HG02798 (cell line): ENCODE measurements at regions not wholly inside any gene's neighbourhood (a gene's known extent, or its start where the extent isn't known, plus 50 kb on each side); places are given as distances from the start of the nearest gene placed in this dataset.

Source experiments
- ATAC-seq: cut with Tn5 transposase; IDR thresholded peaks from one replicate; pipeline ENCODE4 v1.9.1; 2021; ENCODE audit warnings: mild to moderate bottlenecking; ENCODE audit not compliant: unreplicated experiment, poor library complexity

DNA sequence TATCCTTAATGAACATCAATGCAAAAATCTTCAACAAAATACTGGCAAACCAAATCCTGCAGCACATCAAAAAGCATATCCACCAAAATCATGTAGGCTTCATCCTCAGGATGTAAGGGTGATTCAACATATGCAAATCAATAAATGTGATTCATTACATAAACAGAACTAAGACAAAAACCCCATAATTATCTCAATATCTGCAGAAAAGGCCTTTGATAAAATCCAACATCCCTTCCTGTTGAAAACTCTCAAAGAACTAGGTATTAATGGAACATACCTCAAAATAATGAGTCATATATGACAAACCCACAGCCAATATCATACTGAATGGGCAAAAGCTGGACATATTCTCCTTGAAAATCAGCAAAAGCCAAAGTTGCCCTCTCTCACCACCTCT, 54.6 kb upstream of the DEPDC1 start:
- no peak for ATAC-seq

DNA sequence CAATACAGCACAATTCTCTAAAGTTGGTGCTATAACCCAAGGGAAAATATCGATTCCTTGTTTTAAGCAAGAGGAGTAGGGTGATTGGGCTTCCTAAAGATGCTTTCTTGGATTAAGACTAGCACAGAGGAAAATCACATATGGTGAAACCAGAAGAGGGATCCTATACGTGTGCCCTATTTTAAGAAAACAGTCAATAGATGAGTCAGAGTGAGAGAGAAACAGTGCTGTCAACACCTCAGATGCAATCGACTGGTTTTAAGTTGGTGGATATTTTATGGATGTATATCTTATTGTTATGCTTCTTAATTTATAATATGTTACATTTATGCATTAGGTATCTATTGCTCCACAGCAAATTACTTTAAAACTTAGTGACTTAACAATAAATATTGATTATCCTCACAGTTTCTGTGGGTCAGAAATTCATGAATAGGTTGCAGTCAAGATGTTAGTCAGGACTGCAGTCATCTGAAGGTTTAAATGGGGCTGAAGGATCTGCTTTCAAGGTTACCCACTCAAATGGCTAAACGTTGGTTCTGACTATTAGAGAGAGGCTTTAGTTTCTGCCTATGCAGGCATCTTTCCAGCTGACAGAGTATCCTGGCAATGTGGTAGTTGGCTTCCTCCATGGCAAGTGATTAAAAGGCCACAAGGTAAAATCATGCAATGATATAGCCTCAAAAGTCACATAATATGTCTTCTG, 61.6 kb upstream of the DEPDC1 start:
- peak; percentile 45 for ATAC-seq

DNA sequence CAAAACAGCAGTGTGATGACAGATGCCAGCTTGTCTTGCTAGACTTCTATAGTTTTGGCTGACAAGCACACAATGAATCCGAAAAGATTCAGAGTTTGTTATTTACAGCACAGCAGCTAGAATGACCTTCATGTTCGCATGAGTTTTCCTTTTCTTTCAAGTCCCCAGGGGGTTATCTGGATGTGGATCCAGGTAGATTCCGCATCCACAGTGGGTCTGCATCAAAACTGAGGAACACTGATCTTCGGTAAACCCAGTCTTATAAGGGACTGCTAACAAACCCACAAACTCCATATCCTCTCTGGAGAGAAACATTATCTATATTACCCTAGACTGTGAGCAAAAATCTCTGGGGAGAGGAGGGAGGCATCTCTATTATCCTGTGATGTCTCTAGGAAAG, 69.0 kb upstream of the DEPDC1 start:
- ATAC-seq: no peak

DNA sequence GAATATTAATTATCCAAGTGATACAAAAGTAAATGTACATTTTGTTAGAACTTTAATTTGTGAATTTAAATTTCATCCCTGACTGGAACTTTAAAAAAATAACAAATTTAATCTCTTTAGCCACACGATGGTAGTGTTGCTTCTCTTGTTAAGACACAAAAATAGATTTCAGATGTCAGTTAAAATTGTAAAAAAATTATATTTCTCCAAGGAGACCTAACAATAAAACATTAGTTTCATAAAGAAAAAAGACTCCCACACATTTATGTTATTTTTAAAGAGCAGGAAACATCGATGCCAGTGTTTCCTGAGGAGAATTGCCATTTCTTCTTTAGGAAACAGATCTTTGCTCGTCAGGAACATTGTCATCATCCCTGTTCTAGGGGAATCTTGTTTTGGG, 74.0 kb upstream of the DEPDC1 start:
- ATAC-seq: no peak

DNA sequence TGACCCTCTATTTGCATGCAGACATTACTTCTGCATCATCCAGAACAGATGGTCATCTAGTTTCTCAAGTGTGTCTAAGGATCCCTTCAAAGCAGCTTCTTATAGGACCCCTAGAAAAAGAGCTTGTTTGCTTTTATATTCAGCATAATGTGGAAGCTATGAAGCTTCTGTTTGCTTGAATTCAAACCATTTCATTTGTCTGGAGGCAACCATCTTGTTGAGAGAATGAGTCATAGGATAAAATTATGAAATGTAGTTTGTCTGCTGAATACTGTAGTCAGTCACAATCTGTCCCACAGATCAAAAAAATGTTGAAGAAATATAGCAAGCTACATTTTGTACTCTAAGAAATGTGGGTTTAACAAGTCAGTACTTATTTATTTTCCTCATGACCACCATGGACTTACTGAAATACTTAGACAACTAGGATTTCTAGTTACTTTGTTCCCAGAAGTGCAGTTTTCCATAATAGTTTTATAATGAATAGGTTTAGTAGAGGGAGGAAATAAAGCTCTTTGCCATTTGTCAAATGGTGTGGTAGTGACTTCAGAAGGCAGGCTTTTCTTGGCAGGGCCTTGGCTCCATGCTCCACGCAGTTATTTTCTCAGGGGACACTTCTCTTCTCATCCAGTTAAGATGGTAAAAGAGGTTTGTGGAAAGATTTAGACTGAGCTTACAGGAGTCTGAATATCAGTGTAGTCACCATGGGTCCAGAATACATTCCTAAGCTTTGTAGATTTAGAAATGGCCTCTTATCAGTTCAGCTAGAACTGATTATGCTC, 74.8 kb upstream of the DEPDC1 start:
- no peak for ATAC-seq

DNA sequence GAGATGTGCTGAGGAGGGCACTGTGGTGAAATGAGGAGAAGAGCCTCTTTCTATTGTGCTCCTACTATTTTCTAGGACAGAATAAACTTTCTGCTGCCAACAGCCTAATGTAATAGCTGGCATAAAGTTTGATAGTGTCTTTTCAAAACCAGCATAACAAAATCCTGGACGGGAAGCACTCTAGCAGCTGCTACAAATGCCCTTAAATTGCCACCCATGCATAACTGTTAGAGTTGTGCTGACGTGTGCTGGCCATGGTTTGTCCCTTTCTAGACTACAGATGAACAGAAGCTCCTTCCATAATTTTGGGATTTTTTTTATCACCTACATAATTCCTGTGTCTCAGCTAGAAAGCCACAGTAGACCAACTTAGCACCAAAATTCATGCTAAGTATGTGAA, 88.5 kb upstream of the DEPDC1 start:
- no peak for ATAC-seq

DNA sequence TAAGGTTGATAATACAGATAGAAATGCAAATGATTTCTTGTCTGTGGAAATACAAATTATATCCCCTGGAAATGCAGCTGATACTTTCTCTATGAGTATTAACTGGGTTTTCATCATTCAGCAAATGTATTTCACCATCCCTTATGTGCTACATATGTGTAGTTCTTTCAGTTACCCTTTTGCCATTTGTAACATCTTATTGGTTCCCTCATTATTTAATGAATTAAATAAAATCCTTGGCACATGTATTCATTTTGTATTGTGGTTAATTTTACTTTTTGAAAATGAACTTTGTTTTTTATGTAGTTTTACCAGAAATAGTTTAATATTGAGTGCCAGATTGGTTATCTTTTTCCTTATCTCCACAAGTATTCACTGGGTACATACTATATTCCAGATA, 89.9 kb upstream of the DEPDC1 start:
- ATAC-seq: no peak

DNA sequence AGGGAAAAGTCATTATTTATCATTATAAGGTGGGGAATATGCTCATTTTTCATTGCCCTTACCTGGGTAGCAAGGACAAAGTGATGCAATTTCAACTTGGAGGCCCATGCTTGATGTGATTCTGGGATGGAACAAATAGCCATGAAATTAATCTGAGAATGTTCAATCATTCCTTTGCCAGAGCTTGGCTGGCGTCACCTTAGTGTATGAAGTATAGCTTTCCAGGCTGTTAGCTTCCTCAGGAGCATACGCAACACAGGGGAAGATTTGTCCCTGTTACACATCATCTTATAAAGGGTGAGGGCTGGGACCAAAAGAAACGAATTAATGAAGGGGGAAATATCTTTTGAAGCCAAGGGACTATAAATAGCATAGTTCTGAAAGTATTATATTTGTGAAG, 91.4 kb upstream of the DEPDC1 start:
- ATAC-seq: no peak

DNA sequence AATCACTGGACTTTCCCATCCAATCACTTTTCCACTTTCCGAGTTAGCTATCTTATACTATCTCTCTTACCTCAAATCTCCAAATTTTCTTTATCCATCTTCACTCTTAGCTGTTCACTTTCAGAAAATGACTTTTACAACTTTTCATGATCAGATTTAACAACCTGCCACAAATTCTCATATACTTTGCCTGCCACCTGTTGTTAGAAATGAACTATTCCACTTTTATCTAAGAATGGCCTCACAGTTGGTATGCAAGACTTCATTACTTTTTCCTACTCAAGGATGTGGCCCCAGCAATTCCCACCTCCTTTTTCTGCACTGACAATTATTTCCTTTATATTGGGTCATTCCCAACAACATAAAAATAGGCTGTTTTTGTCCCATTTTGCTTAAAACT, 93.6 kb upstream of the DEPDC1 start:
- ATAC-seq: no peak

DNA sequence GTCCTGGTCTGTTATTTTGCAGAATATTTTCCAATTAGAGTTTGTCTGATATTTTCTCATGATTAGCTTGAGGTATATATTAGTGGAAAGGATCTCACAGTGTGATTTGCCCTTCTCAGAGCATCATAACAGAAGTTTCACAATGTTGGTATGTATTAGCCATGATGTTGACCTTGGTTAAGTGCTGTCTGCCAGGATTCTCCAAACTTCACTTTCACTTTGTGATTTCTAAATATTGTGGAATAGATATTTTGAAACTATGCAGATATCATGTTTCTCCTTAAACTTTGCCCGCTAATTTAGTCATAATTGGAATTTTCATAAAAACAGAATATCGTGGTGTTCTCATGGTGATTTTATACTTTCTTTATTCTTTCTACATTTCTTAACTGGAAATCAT, 98.0 kb upstream of the DEPDC1 start:
- no peak for ATAC-seq

DNA sequence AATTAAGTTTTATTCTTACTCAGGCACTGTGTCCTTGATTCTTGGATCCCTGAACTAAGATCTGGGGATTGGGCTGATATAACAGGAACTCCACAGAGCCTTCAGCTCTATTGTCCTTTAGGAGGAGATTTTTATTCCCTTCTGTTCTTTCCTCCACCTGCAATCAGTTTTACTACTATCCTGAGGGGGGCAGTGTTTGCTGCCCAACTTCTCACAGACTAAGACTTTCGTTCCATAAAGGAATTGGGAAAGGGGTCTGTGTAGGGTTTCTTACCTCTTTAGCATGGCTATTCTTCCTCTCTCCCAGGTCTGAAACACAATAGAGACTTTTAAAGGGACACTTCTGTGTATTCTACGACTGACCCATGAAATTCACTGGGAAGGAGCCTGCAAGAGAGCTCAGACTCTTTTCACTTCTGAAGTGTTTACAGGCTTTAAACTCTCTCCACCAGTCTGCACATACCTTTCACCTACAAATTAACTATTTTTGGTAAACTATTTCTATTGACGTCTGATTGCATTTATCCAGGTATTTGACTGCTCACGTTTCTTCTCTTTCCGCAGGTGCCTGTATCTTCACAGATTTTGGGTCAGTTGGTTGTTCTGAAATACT, 103.3 kb upstream of the DEPDC1 start:
- peak; percentile 47 for ATAC-seq

DNA sequence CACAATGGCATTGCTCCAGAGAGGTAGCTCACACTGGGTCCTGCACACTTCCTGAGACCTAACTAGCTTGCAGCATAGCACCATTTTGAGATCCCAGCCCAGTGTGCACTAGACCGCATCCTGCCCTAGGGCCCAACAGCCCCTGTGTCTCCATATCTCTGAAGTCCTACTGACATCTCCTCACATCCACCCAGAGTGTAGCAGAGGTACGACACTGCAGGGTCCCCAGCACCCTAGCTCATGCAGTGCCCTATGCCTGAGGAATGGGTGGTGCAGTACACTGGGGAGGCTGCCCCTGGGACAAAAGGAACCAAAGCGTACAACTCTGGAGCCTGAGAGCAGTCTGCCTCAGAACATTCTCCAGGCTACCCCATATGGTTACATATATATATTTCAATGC, 111.4 kb upstream of the DEPDC1 start:
- ATAC-seq: no peak

DNA sequence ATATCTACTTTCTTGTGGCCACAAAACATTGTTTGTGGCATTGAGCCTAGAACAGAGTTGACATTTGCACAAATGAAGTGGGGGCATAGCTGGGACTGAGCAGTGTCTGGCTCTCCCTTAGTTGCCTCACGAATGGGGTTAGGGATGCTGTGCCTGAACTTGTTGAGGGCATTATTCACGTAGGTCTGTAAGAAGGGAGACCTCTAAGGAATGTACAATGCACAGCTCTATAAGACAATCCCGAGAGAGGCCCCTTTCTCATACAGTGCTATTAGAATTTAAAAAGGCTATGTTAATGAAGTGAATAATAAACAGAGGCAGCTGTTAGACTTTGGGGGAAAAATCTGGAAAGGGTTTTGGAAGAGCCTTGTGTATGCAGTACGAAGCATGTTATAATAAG, 118.4 kb upstream of the DEPDC1 start:
- ATAC-seq: no peak

DNA sequence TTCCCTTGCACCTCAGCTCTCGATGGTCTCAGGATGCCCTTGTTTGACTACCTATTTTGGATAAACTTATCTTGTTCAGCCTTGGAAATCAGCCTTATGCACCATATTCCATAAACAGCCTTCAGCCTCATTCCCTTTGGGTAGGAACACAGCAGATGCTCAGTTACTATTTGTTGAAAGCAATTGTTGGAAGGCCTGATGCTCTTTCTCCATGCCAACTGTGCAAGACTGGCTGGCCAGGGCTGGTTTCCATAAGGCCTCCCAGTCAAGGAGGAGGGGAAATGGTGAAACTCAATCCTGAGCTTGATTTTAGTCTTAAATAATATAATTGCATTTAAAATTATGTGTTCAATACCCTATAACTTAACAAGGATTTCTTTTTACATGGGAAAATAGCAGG, 121.1 kb upstream of the DEPDC1 start:
- ATAC-seq: no peak

DNA sequence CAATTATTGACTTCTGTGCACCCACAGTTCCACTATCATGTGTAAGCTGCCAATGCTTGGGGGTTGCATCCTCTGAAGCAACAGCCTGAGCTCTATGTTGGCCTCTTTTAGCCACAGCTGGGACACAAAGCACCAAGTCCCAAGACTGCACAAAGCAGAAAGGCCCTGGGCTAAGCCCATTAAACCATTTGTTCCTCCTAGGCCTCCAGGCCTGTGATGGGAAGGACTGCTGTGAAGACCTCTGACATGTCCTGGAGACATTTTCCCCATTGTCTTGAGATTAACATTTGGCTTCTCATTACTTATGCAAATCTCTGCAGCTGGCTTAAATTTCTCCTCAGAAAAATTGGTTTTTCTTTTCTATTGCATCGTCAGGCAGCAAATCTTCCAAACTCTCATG, 123.7 kb upstream of the DEPDC1 start:
- no peak for ATAC-seq

DNA sequence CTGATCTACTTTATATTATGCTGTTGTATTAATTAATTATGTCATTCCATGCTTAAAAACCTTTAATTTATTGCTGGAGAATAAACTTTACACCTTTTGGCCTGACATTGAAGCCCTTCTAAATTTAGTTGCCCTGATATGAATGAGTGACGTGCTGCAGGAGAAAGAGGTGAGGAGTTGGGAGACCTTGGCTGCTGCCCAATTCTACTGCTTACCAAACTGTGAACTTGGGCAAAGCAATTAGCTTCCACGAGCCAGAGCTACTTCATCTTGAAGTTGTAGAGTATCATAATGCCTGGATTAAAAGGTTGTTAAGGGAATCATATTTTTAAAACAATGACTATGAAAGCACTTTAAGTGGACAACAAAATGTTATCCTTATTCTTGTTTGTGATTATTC, 126.8 kb upstream of the DEPDC1 start:
- ATAC-seq: no peak

DNA sequence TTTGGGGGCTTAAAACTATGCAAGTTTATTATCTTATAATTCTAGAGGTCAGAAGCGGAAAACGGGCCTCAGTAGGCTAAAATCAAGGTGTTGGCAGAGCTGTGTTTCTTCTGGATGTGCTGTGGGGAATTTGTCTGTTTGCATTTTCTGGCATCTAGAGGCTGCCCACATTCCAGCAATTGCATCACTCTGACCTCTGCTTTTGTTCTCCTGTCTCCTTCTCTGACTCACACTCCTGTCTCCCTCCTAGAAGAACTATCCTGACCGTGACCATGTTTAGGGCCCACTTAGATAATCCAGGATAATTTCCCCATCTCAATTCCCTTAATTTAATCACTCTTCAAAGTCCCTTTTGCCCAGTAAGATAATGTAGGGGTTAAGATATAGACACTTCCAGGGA, 127.4 kb upstream of the DEPDC1 start:
- no peak for ATAC-seq

DNA sequence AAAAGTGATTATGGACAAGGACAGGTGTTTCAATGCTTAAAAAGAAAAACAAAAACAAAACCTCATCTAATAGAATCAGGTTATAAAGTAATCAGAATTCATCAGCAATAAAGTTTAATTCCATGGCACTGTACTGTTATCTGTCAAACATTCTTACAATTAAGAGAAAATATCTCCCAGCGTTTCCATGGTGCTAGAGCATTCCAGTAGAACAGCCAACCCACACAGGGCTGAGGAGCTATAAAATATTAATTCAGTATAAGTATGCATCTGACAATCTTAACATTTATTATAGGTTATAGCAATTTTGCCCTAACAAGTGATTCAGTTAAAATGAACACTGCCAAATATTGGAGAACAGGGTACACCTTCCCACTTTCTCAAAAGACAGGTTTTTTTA, 128.7 kb upstream of the DEPDC1 start:
- no peak for ATAC-seq

DNA sequence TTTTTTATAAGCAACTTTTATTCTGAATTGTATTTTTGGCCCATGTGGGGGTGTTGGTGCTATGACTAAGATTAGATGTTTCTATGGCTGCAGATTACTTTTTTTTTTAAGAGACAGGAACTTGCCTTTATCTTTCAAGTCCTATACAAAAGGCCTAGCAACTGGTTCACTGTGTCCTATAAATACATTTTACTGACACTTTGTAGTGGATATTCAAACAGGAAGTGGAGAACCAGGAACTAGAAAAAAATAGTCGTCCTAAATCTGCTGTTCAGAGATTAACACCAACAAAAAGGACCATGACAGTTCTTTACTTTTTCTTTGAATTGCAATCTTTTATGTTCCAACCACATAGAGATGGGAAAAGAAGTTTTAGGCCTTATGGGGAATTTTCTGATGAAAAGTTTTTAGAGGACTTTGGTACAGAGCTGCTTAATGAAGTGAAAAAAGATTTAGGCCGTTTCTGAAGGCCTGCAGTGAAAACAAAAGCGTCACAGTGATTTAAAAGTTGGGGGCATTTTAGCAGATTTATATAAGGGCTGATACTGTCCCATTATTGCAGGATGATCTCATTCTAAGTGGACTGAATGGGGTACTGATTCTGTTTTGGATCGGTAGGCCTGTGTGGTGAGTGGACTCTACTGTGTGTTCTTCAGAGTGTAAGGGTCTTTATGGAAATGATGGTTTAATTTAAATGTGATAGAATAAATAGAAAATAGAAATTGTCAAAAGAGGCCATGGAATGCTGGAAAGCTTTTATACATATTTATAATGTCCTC, 136.4 kb upstream of the DEPDC1 start:
- ATAC-seq: no peak

DNA sequence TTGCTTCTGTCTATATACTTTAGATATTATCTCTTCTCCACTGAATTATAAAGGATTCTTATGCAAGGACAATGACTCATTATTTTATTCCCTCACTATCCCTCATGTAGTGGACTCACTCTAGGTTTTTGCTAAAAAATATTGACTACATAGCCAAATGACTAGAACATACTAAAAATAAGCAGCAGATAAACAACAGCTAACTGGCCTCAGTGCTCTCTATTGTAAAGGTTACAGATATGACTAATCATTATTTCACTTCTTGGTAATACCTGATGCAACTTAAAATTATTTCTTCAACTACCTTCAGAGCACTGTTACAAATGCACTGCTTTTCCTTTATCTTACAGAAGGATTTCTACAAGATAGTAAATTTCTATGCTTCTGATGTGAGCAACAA, 147.6 kb upstream of the DEPDC1 start:
- ATAC-seq: no peak

DNA sequence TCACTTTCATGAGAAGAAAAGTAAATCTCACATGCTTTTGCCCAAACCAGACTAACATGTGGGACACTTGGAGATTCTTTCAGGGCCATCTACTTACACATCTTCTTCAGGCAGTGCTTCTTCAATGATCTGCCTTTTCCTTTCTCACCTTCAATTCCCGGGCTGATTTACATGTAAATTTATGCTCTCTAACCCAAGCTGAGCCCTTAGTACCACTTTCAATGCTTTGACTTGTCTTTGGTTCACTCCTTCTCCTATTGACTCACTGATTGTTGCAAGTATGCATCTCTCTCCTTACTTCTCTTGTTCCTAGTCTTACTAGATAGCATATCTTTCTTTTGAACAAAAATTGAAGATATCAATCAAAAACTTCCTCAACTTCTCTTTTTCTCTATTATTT, 154.2 kb upstream of the DEPDC1 start:
- ATAC-seq: no peak
